ENCODE measurements at regions not wholly inside any gene's neighbourhood (a gene's known extent, or its start where the extent isn't known, plus 50 kb on each side); places are given as distances from the start of the nearest gene placed in this dataset.

- no peak for TF ChIP-seq CTCF (IDR thresholded peaks at IDR 0.05)
Measured at GRCh38 chr16:72291121-72291520, 119.2 kb upstream of the PMFBP1 start.

- TF ChIP-seq CTCF (IDR thresholded peaks at IDR 0.05) = no peak
Measured at GRCh38 chr16:72287649-72288048, 115.7 kb upstream of the PMFBP1 start.

GRCh38 chr16:72286936-72287620 lies 115.1 kb upstream of the PMFBP1 start:
- no peak for TF ChIP-seq CTCF (IDR thresholded peaks at IDR 0.05)

GRCh38 chr16:72285728-72286127 lies 113.8 kb upstream of the PMFBP1 start:
- TF ChIP-seq CTCF (IDR thresholded peaks at IDR 0.05) = no peak

- TF ChIP-seq CTCF (IDR thresholded peaks at IDR 0.05) = no peak
Measured at GRCh38 chr16:72285324-72285723, 113.4 kb upstream of the PMFBP1 start.

GRCh38 chr16:72284042-72284789 lies 112.3 kb upstream of the PMFBP1 start:
- no peak for TF ChIP-seq CTCF (IDR thresholded peaks at IDR 0.05)

GRCh38 chr16:72282362-72282761 lies 110.4 kb upstream of the PMFBP1 start:
- TF ChIP-seq CTCF (IDR thresholded peaks at IDR 0.05) = no peak
